K562 (cell line): ENCODE measurements at regions not wholly inside any gene's neighbourhood (a gene's known extent, or its start where the extent isn't known, plus 50 kb on each side); places are given as distances from the start of the nearest gene placed in this dataset.

ENCODE experiments used
- ATAC-seq: fragments of 200-7000 bp; cut with Tn5 transposase; 3 replicates; pipeline ENCODE4 v1.9.1; 2020; ENCODE audit warnings: moderate library complexity
- BruUV-seq: library from RNA; stranded (reverse); fragments of 400-500 nt; replicated peaks from 2 replicates; lab custom pipeline; 2021; lab: Mats Ljungman, UMichigan
- CTCF ChIA-PET: fragments of 300-600 bp; formaldehyde crosslinking; extraction: SDS; loops from one replicate; lab custom pipeline; 2021; ENCODE audit warnings: low intra/inter-chr PET ratio; lab: Yijun Ruan, JAX
- POLR2A ChIA-PET: fragments of 300-600, 350-650 bp; sonication (Branson Sonifier 250); formaldehyde crosslinking; extraction: SDS; loops from one replicate; lab custom pipeline; 2021; ENCODE audit warnings: antibody characterized with exemption, inconsistent platforms; lab: Yijun Ruan, JAX
- DNase-seq, 4 experiments: peaks; one replicate each; pipeline versions ENCODE4 v3.0.0 to v3.0.0-alpha.2; 2011 to 2018; ENCODE audit warnings: low spot score in 3 of 4, mixed read lengths in 3 of 4; ENCODE audit errors: extremely low read depth in 1 of 4
- FAIRE-seq: peaks from 2 replicates; lab custom pipeline; 2011; peaks lifted over from hg19 to GRCh38; lab: Jason Lieb, UNC
- H2AFZ ChIP-seq: 2 replicates; pipeline ENCODE4 v1.6.0; 2011; ENCODE audit warnings: low read depth, low read length, control low read depth, inconsistent platforms
- H3K27ac ChIP-seq: fragments of 200-600 bp; 3 replicates; pipeline ENCODE4 v1.8.0; 2011; ENCODE audit warnings: low read depth, mild to moderate bottlenecking, control low read depth, inconsistent platforms, low read length, moderate library complexity, mixed read lengths; ENCODE audit errors: extremely low read depth
- H3K27me3 ChIP-seq, 2 experiments: fragments of 300-600 bp in 1 of 2; 2 replicates in 1 of 2; 3 replicates in 1 of 2; pipeline versions ENCODE4 v1.6.0 to v1.8.0; 2011; ENCODE audit warnings: inconsistent platforms in 2 of 2, low read length in 2 of 2, mild to moderate bottlenecking in 1 of 2, mixed read lengths in 1 of 2, moderate library complexity in 1 of 2; ENCODE audit not compliant: control insufficient read depth in 2 of 2, insufficient read depth in 2 of 2
- H3K36me3 ChIP-seq: fragments of 300-600 bp; 3 replicates; pipeline ENCODE4 v1.8.0; 2011; ENCODE audit warnings: mild to moderate bottlenecking, low read length, inconsistent platforms; ENCODE audit not compliant: control insufficient read depth, insufficient read depth
- H3K4me1 ChIP-seq, 2 experiments: fragments of 200-600 bp in 1 of 2; replicated peaks in 1 of 2; 2 replicates in 1 of 2; 3 replicates in 1 of 2; pipeline versions ENCODE4 v1.5.1 to v1.8.0; 2011; ENCODE audit warnings: inconsistent platforms in 2 of 2, low read length in 2 of 2, mild to moderate bottlenecking in 1 of 2, mixed read lengths in 1 of 2, moderate library complexity in 1 of 2; ENCODE audit not compliant: control insufficient read depth in 2 of 2, insufficient read depth in 2 of 2
- H3K4me2 ChIP-seq: 2 replicates; pipeline ENCODE4 v1.6.1; 2011; ENCODE audit warnings: low read length, control low read depth, inconsistent platforms, mixed read lengths; ENCODE audit not compliant: insufficient read depth
- H3K4me3 ChIP-seq: fragments of 200-600 bp; sonication (generic), shearing (Covaris generic); 2 replicates; pipeline ENCODE4 v1.5.1; 2016; ENCODE audit warnings: control low read depth, inconsistent platforms
- H3K79me2 ChIP-seq: fragments of 200-600 bp; 3 replicates; pipeline ENCODE4 v1.8.0; 2011; ENCODE audit warnings: low read length, inconsistent platforms; ENCODE audit not compliant: control insufficient read depth, insufficient read depth
- H3K9ac ChIP-seq, 2 experiments: 2 replicates each; pipeline versions ENCODE4 v1.6.0 to v1.6.1; 2011; ENCODE audit warnings: low read depth in 2 of 2, low read length in 2 of 2, control low read depth in 1 of 2, inconsistent platforms in 1 of 2, mild to moderate bottlenecking in 1 of 2, mixed read lengths in 1 of 2; ENCODE audit not compliant: insufficient read depth in 1 of 2
- H3K9me1 ChIP-seq: one replicate; pipeline ENCODE4 v1.6.0; 2011; ENCODE audit warnings: inconsistent platforms, mild to moderate bottlenecking, low read length, moderate library complexity; ENCODE audit not compliant: control insufficient read depth, insufficient read depth
- H3K9me3 ChIP-seq: replicated peaks from 2 replicates; pipeline ENCODE4 v1.5.1; 2011; ENCODE audit warnings: low read depth, low read length, inconsistent platforms; ENCODE audit not compliant: control insufficient read depth, insufficient read depth
- H4K20me1 ChIP-seq: replicated peaks from 2 replicates; pipeline ENCODE4 v1.6.1; 2011; ENCODE audit warnings: low read length, inconsistent platforms, mixed read lengths; ENCODE audit not compliant: control insufficient read depth, insufficient read depth
- ARID4B ChIP-seq: sonication (generic); formaldehyde crosslinking; IDR thresholded peaks from 2 replicates; pipeline ENCODE4 v1.8.0; 2022; ENCODE audit warnings: mild to moderate bottlenecking, missing genetic modification reagents
- NFIC ChIP-seq: fragments of 450-650 bp; IDR thresholded peaks from 2 replicates; pipeline ENCODE4 v1.6.1; 2017; ENCODE audit warnings: mild to moderate bottlenecking, inconsistent platforms
- PREB ChIP-seq: sonication (generic); formaldehyde crosslinking; IDR thresholded peaks from 2 replicates; pipeline ENCODE4 v1.8.1; 2023; ENCODE audit warnings: mild to moderate bottlenecking, missing genetic modification reagents
- SMARCE1 ChIP-seq: fragments of 450-650 bp; IDR thresholded peaks from 2 replicates; pipeline ENCODE4 v1.7.1; 2016; ENCODE audit warnings: mild to moderate bottlenecking
- SPI1 ChIP-seq: IDR thresholded peaks from 2 replicates; pipeline ENCODE4 v1.6.1; 2011; ENCODE audit warnings: low read depth, low read length, control low read depth, borderline replicate concordance
- ZNF518B ChIP-seq: fragments of 250-450 bp; sonication (Bioruptor Pico); IDR thresholded peaks from 2 replicates; pipeline ENCODE4 v1.5.0; 2021; ENCODE audit warnings: mild to moderate bottlenecking, moderate library complexity
- WGBS: fragments of 100-300 bp; shearing (Covaris generic); methylation state at CpG from one replicate; pipeline ENCODE4 v1.1.6; 2016; ENCODE audit warnings: low coverage, mixed read lengths; ENCODE audit not compliant: insufficient coverage; ENCODE audit errors: missing lambda C conversion rate; 5-methylcytosine and 5-hydroxymethylcytosine counted together
- in situ Hi-C: fragments of 300-500 bp; cut with MboI; formaldehyde crosslinking; loops from 4 replicates; pipeline ENCODE4 v1.15.0; 2018; ENCODE audit warnings: inconsistent platforms, mixed read lengths
- intact Hi-C: fragments of 100-400 bp; cut with micrococcal nuclease; formaldehyde crosslinking; loops from 2 replicates; pipeline ENCODE4 v1.14.2; 2022
- TF ChIP-seq, protein P1 (sequence below): fragments of 450-650 bp; conservative IDR thresholded peaks from 2 replicates; pipeline ENCODE4 v1.6.1; 2016; ENCODE audit warnings: missing genetic modification characterization, low read depth, mild to moderate bottlenecking, control low read depth, missing compliant biosample characterization

GRCh38 chr12:111150360-111150759 lies 218.5 kb downstream of the PHETA1 start:
- Histone ChIP-seq H3K9me3 (no peaks in the 10 kb centered on the region), H3K27ac (no peak overlapping the region), H3K4me3 (no peak overlapping the region), H3K9ac (no peak overlapping the region), H3K4me1 (no peaks in the 10 kb centered on the region), H2AFZ (no peak overlapping the region), H3K4me2 (no peak overlapping the region), H3K27me3 (peaks cover 27 to 41% of the 10 kb centered on the region in 2 experiments), H3K36me3 (no peaks in the 10 kb centered on the region), H3K79me2 (no peaks in the 10 kb centered on the region), H4K20me1 (no peaks in the 10 kb centered on the region), H3K9me1 (no peaks in the 10 kb centered on the region)
- POLR2A ChIA-PET: interaction anchor here (0.6 kb wide), 1 partner anchor 80 kb away, joined by 3 read pairs; no protein-coding TSS in a partner anchor
- ATAC-seq: no peak
- BruUV-seq: no TSS peak
- in situ Hi-C loops: no loop called here
- CTCF ChIA-PET: no interaction called here
- 0% methylated on average over 6 of the region's 7 CpGs for WGBS
- no peak for TF ChIP-seq ARID4B (CRISPR knock-in tag)
- TF ChIP-seq PREB (CRISPR knock-in tag): no peak
- TF ChIP-seq, protein P1, sequence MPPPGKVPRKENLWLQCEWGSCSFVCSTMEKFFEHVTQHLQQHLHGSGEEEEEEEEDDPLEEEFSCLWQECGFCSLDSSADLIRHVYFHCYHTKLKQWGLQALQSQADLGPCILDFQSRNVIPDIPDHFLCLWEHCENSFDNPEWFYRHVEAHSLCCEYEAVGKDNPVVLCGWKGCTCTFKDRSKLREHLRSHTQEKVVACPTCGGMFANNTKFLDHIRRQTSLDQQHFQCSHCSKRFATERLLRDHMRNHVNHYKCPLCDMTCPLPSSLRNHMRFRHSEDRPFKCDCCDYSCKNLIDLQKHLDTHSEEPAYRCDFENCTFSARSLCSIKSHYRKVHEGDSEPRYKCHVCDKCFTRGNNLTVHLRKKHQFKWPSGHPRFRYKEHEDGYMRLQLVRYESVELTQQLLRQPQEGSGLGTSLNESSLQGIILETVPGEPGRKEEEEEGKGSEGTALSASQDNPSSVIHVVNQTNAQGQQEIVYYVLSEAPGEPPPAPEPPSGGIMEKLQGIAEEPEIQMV (tag): no peak
- TF ChIP-seq ZNF518B (CRISPR knock-in tag): no peak
- TF ChIP-seq SMARCE1: no peak
- TF ChIP-seq NFIC: no peak
- peak; percentile 60; the same call in 1 of the 2 replicates for TF ChIP-seq SPI1
- intact Hi-C loops: no loop called here
- no peak for FAIRE-seq
- DNase-seq: no peak
